SK-N-SH (cell line): ENCODE measurements at regions not wholly inside any gene's neighbourhood (a gene's known extent, or its start where the extent isn't known, plus 50 kb on each side); places are given as distances from the start of the nearest gene placed in this dataset.

Experiments used
- CTCF ChIA-PET: fragments of 300-600, 350-600 bp; formaldehyde crosslinking; extraction: SDS; loops from one replicate; lab custom pipeline; 2021; lab: Yijun Ruan, JAX
- POLR2A ChIA-PET: fragments of 350-600 bp; sonication (Branson Sonifier 250); formaldehyde crosslinking; extraction: SDS; loops from one replicate; lab custom pipeline; 2020; ENCODE audit warnings: antibody characterized with exemption, inconsistent platforms; lab: Yijun Ruan, JAX
- DNase-seq: peaks from one replicate; pipeline ENCODE4 v3.0.0; 2012
- H2AFZ ChIP-seq: fragments of 200-600 bp; sonication (generic); 2 replicates; pipeline ENCODE4 v1.8.1; 2016; ENCODE audit warnings: antibody characterized with exemption, mild to moderate bottlenecking, low read depth
- H3F3A ChIP-seq: fragments of 200-600 bp; sonication (generic); replicated peaks from 2 replicates; pipeline ENCODE3; 2016; ENCODE audit warnings: antibody characterized with exemption, mild to moderate bottlenecking; ENCODE audit not compliant: insufficient read depth
- H3K27ac ChIP-seq, 2 experiments: fragments of 200-500 bp in 1 of 2; fragments of 200-600 bp in 1 of 2; sonication (Bioruptor generic) in 1 of 2; sonication (generic), shearing (Covaris generic) in 1 of 2; 2 replicates each; pipeline versions ENCODE4 v1.5.1 to v1.6.1; 2014 to 2016; ENCODE audit warnings: low read depth in 2 of 2, inconsistent platforms in 1 of 2, low read length in 1 of 2, mild to moderate bottlenecking in 1 of 2, mixed read lengths in 1 of 2
- H3K27me3 ChIP-seq: fragments of 200-600 bp; sonication (generic), shearing (Covaris generic); 2 replicates; pipeline ENCODE4 v1.6.1; 2016; ENCODE audit warnings: mixed run types; ENCODE audit not compliant: insufficient read depth
- H3K36me3 ChIP-seq, 2 experiments: fragments of 200-500 bp in 1 of 2; fragments of 200-600 bp in 1 of 2; sonication (Bioruptor generic) in 1 of 2; sonication (generic) in 1 of 2; replicated peaks in 1 of 2; 2 replicates each; pipeline versions ENCODE3 to v1.5.1; 2014 to 2016; ENCODE audit warnings: low read length in 1 of 2, mild to moderate bottlenecking in 1 of 2; ENCODE audit not compliant: insufficient read depth in 2 of 2, control insufficient read depth in 1 of 2
- H3K4me1 ChIP-seq, 2 experiments: fragments of 200-500 bp in 1 of 2; fragments of 200-600 bp in 1 of 2; sonication (Bioruptor generic) in 1 of 2; sonication (generic), shearing (Covaris generic) in 1 of 2; 2 replicates each; pipeline versions ENCODE4 v1.5.1 to v1.6.1; 2014 to 2016; ENCODE audit warnings: low read depth in 1 of 2, low read length in 1 of 2, mixed run types in 1 of 2; ENCODE audit not compliant: insufficient read depth in 2 of 2, control insufficient read depth in 1 of 2
- H3K4me2 ChIP-seq: fragments of 200-600 bp; sonication (generic), shearing (Covaris generic); 2 replicates; pipeline ENCODE4 v1.6.1; 2017; ENCODE audit warnings: mixed run types
- H3K4me3 ChIP-seq, 2 experiments: fragments of 200-500 bp in 1 of 2; fragments of 200-600 bp in 1 of 2; sonication (Bioruptor generic) in 1 of 2; sonication (generic), shearing (Covaris generic) in 1 of 2; 2 replicates each; pipeline versions ENCODE4 v1.5.1 to v1.8.1; 2014 to 2016; ENCODE audit warnings: low read depth in 2 of 2, inconsistent platforms in 1 of 2, low read length in 1 of 2, mild to moderate bottlenecking in 1 of 2, mixed read lengths in 1 of 2, moderate library complexity in 1 of 2
- H3K79me2 ChIP-seq: fragments of 200-600 bp; sonication (generic); 2 replicates; pipeline ENCODE4 v1.8.1; 2017; ENCODE audit warnings: mild to moderate bottlenecking; ENCODE audit not compliant: insufficient read depth
- H3K9ac ChIP-seq: fragments of 200-600 bp; sonication (generic); 2 replicates; pipeline ENCODE4 v1.6.1; 2017; ENCODE audit warnings: mixed run types
- H3K9me2 ChIP-seq: fragments of 200-600 bp; sonication (generic); 2 replicates; pipeline ENCODE4 v1.6.1; 2017; ENCODE audit warnings: mixed run types
- H3K9me3 ChIP-seq: fragments of 200-600 bp; sonication (generic); 2 replicates; pipeline ENCODE4 v1.6.1; 2017; ENCODE audit warnings: mixed run types, mild to moderate bottlenecking, moderate library complexity
- H4K20me1 ChIP-seq: fragments of 200-600 bp; sonication (generic); 2 replicates; pipeline ENCODE4 v1.6.1; 2017; ENCODE audit warnings: mild to moderate bottlenecking, mixed run types; ENCODE audit not compliant: insufficient read depth
- EP300 ChIP-seq, 2 experiments: IDR thresholded peaks; 2 replicates each; pipeline versions ENCODE4 v1.4.0 to v1.6.1; 2012; ENCODE audit warnings: borderline replicate concordance in 1 of 2, low read depth in 1 of 2, low read length in 1 of 2
- FOXJ3 ChIP-seq: sonication (generic); formaldehyde crosslinking; IDR thresholded peaks from 2 replicates; pipeline ENCODE4 v1.5.1; 2020; ENCODE audit warnings: mild to moderate bottlenecking, missing genetic modification reagents
- FOXM1 ChIP-seq: IDR thresholded peaks from 2 replicates; pipeline ENCODE4 v1.4.0; 2012; ENCODE audit warnings: low read depth, mild to moderate bottlenecking
- GABPA ChIP-seq: IDR thresholded peaks from 2 replicates; pipeline ENCODE4 v1.4.0; 2012; ENCODE audit warnings: low read depth, mild to moderate bottlenecking
- JUND ChIP-seq: IDR thresholded peaks from 2 replicates; pipeline ENCODE4 v1.4.0; 2012
- MEF2A ChIP-seq: IDR thresholded peaks from 2 replicates; pipeline ENCODE4 v1.4.0; 2012; ENCODE audit warnings: low read depth, borderline replicate concordance
- MXI1 ChIP-seq: IDR thresholded peaks from 2 replicates; pipeline ENCODE4 v1.6.1; 2012; ENCODE audit warnings: mild to moderate bottlenecking, low read depth, low read length, improper control_type of control experiment
- NFIC ChIP-seq: IDR thresholded peaks from 2 replicates; pipeline ENCODE4 v1.4.0; 2012; ENCODE audit warnings: borderline replicate concordance
- POLR2AphosphoS5 ChIP-seq: IDR thresholded peaks from 2 replicates; pipeline ENCODE4 v1.6.1; 2012; ENCODE audit warnings: low read depth, low read length
- RAD21 ChIP-seq: IDR thresholded peaks from 2 replicates; pipeline ENCODE4 v1.6.1; 2012; ENCODE audit warnings: mild to moderate bottlenecking, low read length
- RCOR1 ChIP-seq: fragments of 150-350 bp; IDR thresholded peaks from 2 replicates; pipeline ENCODE4 v1.6.1; 2017; ENCODE audit warnings: antibody characterized with exemption, low read length
- TAF1 ChIP-seq: IDR thresholded peaks from 2 replicates; pipeline ENCODE4 v1.6.1; 2012; ENCODE audit warnings: low read depth, mild to moderate bottlenecking, low read length, moderate library complexity, borderline replicate concordance
- TCF12 ChIP-seq: IDR thresholded peaks from 2 replicates; pipeline ENCODE4 v1.4.0; 2012
- YY1 ChIP-seq: IDR thresholded peaks from 2 replicates; pipeline ENCODE4 v1.4.0; 2012; ENCODE audit warnings: low read depth, mild to moderate bottlenecking
- WGBS: methylation state at CpG from one replicate; pipeline ENCODE4 v1.1.6; 2017; ENCODE audit warnings: low lambda C conversion rate; 5-methylcytosine and 5-hydroxymethylcytosine counted together
- TF ChIP-seq, protein P1 (sequence below): fragments of 150-350 bp; IDR thresholded peaks from 2 replicates; pipeline ENCODE4 v1.6.1; 2017; ENCODE audit warnings: antibody characterized with exemption, low read length, low read depth, borderline replicate concordance
- TF ChIP-seq, protein P2 (sequence below): fragments of 150-350 bp; IDR thresholded peaks from 2 replicates; pipeline ENCODE4 v1.6.1; 2016; ENCODE audit warnings: mild to moderate bottlenecking, low read depth, low read length

DNA sequence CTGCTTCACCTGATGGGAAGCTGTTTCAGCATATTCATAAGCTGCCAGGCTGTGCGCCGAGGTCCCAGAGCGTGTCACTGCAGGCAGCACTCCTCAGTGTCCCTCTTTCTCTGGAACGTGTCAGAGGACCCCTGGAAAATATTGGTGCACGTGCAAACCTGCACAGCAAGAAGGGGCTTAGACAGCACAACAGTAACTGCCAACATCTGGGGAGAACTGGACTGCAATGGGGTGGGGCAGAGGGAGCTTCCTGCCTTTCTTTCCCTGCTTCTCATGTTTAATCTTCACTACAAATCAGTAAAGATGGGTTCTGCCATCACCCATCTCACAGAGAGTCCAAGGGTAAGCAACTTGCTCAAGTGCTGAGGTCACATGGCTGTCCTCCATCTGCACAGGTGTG is 86.5 kb upstream of the GPR26 start:
- ChIA-PET CTCF (interaction anchor here (1.3 to 8.1 kb wide), 6 partner anchors 8 to 536 kb away, joined by 3 to 276 read pairs (median 6); no protein-coding TSS in a partner anchor), POLR2A (no interaction called here)
- Histone ChIP-seq H3K79me2 (no peaks in the 10 kb centered on the region), H3K4me2 (no peak overlapping the region), H3K36me3 (no peaks in the 10 kb centered on the region), H3K9me2 (no peaks in the 10 kb centered on the region), H4K20me1 (no peaks in the 10 kb centered on the region), H3K4me1 (no peaks in the 10 kb centered on the region; a peak in 1 of 4 replicates), H3K27ac (no peak overlapping the region), H3F3A (no peaks in the 10 kb centered on the region), H3K9me3 (no peaks in the 10 kb centered on the region), H3K4me3 (no peak overlapping the region), H3K9ac (no peak overlapping the region), H2AFZ (no peak overlapping the region), H3K27me3 (no peaks in the 10 kb centered on the region)
- DNase-seq, result no peak
- 41% methylated on average over 5 of the region's 5 CpGs for WGBS
- TF ChIP-seq RAD21, result no peak
- no peak for TF ChIP-seq TCF12
- TF ChIP-seq RCOR1, result no peak
- no peak for TF ChIP-seq TAF1
- TF ChIP-seq, protein P1, sequence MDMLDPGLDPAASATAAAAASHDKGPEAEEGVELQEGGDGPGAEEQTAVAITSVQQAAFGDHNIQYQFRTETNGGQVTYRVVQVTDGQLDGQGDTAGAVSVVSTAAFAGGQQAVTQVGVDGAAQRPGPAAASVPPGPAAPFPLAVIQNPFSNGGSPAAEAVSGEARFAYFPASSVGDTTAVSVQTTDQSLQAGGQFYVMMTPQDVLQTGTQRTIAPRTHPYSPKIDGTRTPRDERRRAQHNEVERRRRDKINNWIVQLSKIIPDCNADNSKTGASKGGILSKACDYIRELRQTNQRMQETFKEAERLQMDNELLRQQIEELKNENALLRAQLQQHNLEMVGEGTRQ, result no peak
- TF ChIP-seq, protein P2, sequence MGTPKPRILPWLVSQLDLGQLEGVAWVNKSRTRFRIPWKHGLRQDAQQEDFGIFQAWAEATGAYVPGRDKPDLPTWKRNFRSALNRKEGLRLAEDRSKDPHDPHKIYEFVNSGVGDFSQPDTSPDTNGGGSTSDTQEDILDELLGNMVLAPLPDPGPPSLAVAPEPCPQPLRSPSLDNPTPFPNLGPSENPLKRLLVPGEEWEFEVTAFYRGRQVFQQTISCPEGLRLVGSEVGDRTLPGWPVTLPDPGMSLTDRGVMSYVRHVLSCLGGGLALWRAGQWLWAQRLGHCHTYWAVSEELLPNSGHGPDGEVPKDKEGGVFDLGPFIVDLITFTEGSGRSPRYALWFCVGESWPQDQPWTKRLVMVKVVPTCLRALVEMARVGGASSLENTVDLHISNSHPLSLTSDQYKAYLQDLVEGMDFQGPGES, result no peak
- no peak for TF ChIP-seq FOXJ3 (CRISPR knock-in tag)
- TF ChIP-seq GABPA, result no peak
- no peak for TF ChIP-seq JUND
- no peak for TF ChIP-seq EP300 (IDR thresholded peaks at IDR 0.05; ENCODE audit: borderline replicate concordance in 1 of 2, low read depth in 1 of 2, low read length in 1 of 2)

DNA sequence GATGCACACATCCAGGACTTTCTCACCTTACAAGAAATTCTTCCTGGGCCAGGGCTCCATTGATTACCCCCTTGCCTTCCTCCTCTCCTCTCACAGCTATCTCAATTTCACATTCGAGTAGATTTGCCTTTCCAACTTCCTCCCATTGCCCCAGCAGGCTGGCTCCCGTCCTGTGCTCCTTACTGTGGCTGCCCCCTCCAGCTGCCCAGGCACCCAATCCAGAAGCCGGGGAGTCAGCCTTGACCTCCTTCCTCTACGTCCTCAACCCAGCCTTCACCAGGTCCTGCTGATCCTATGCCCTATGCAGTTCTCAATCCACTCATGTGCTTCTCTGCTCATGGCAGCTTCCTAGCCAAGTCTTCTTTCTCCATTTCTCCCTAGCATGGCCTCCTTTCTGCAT is 85.7 kb upstream of the GPR26 start:
- 6% methylated on average over 4 of the region's 4 CpGs for WGBS
- CTCF ChIA-PET, result interaction anchor here (0.6 to 8.1 kb wide), 6 partner anchors 9 to 537 kb away, joined by 3 to 276 read pairs (median 6); no protein-coding TSS in a partner anchor
- H2AFZ ChIP-seq, result no peak overlapping the region

More for the DNA sequence above, 85.7 kb upstream of the GPR26 start:
- POLR2A ChIA-PET, result no interaction called here
- no peaks in the 10 kb centered on the region for H3K9me2 ChIP-seq
- H4K20me1 ChIP-seq, result no peaks in the 10 kb centered on the region
- no peak overlapping the region for H3K4me3 ChIP-seq
- no peak overlapping the region for H3K27ac ChIP-seq
- H3K79me2 ChIP-seq, result no peaks in the 10 kb centered on the region
- H3K9ac ChIP-seq, result no peak overlapping the region
- no peaks in the 10 kb centered on the region for H3F3A ChIP-seq
- H3K4me2 ChIP-seq, result no peak overlapping the region
- TF ChIP-seq YY1 (no peak), POLR2AphosphoS5 (no peak), NFIC (no peak), FOXM1 (no peak), JUND (no peak), FOXJ3 (CRISPR knock-in tag) (no peak), GABPA (no peak), MXI1 (no peak), MEF2A (no peak), TCF12 (no peak), RCOR1 (no peak)
- no peaks in the 10 kb centered on the region for H3K27me3 ChIP-seq
- H3K36me3 ChIP-seq, result no peaks in the 10 kb centered on the region
- no peak for DNase-seq
- H3K9me3 ChIP-seq, result no peaks in the 10 kb centered on the region
- no peaks in the 10 kb centered on the region; a peak in 1 of 4 replicates for H3K4me1 ChIP-seq
